H9 (cell line): ENCODE measurements at regions not wholly inside any gene's neighbourhood (a gene's known extent, or its start where the extent isn't known, plus 50 kb on each side); places are given as distances from the start of the nearest gene placed in this dataset.
"Not testable (repeated sequence)": the region's sequence is repeated elsewhere in the genome, so short reads cannot be mapped to it uniquely, and the experiment has no call there.

Experiments used
- DNase-seq: peaks from one replicate; pipeline ENCODE4 v3.0.0-alpha.2; 2017
- H2AFZ ChIP-seq: one replicate; pipeline ENCODE4 v1.6.1; 2013; ENCODE audit warnings: mild to moderate bottlenecking, low read length, control low read depth, moderate library complexity
- H2AK5ac ChIP-seq: 2 replicates; pipeline ENCODE4 v1.6.1; 2013; ENCODE audit warnings: low read length, control low read depth, mixed read lengths; ENCODE audit not compliant: insufficient read length
- H2BK120ac ChIP-seq: one replicate; pipeline ENCODE4 v1.6.1; 2013; ENCODE audit warnings: low read depth, mild to moderate bottlenecking, low read length, control low read depth, inconsistent platforms; ENCODE audit not compliant: poor library complexity, severe bottlenecking
- H2BK12ac ChIP-seq: 2 replicates; pipeline ENCODE4 v1.6.1; 2013; ENCODE audit warnings: low read length, control low read depth, mixed read lengths, low read depth; ENCODE audit not compliant: insufficient read length
- H2BK15ac ChIP-seq: 2 replicates; pipeline ENCODE4 v1.6.1; 2013; ENCODE audit warnings: low read depth, low read length, control low read depth
- H2BK20ac ChIP-seq: one replicate; pipeline ENCODE4 v1.6.1; 2013; ENCODE audit warnings: low read depth, mild to moderate bottlenecking, low read length, control low read depth, inconsistent platforms; ENCODE audit not compliant: poor library complexity, severe bottlenecking
- H2BK5ac ChIP-seq: 2 replicates; pipeline ENCODE4 v1.6.1; 2013; ENCODE audit warnings: low read length, control low read depth, mixed read lengths; ENCODE audit not compliant: insufficient read length
- H3K14ac ChIP-seq: 2 replicates; pipeline ENCODE4 v1.6.1; 2013; ENCODE audit warnings: low read length, control low read depth; ENCODE audit not compliant: insufficient read depth
- H3K18ac ChIP-seq: 2 replicates; pipeline ENCODE4 v1.6.1; 2013; ENCODE audit warnings: low read depth, mild to moderate bottlenecking, mixed read lengths, low read length, control low read depth; ENCODE audit not compliant: insufficient read length
- H3K23ac ChIP-seq: 2 replicates; pipeline ENCODE4 v1.6.1; 2013; ENCODE audit warnings: low read length, control low read depth, mixed read lengths, low read depth; ENCODE audit not compliant: insufficient read length
- H3K23me2 ChIP-seq: 2 replicates; pipeline ENCODE4 v1.6.1; 2013; ENCODE audit warnings: low read depth, mild to moderate bottlenecking, mixed read lengths, low read length, control low read depth; ENCODE audit not compliant: insufficient read length, poor library complexity, severe bottlenecking
- H3K27ac ChIP-seq: 2 replicates; pipeline ENCODE4 v1.5.1; 2013; ENCODE audit warnings: low read length, control low read depth, mixed read lengths, low read depth; ENCODE audit not compliant: insufficient read length
- H3K27me3 ChIP-seq: 2 replicates; pipeline ENCODE4 v1.6.1; 2013; ENCODE audit warnings: low read length, control low read depth, inconsistent platforms; ENCODE audit not compliant: insufficient read depth
- H3K4ac ChIP-seq: 2 replicates; pipeline ENCODE4 v1.6.1; 2013; ENCODE audit warnings: low read depth, mild to moderate bottlenecking, control low read depth, inconsistent platforms, low read length, moderate library complexity
- H3K4me1 ChIP-seq: 2 replicates; pipeline ENCODE4 v1.6.1; 2013; ENCODE audit warnings: low read length, control low read depth, inconsistent platforms; ENCODE audit not compliant: insufficient read depth
- H3K4me2 ChIP-seq: 2 replicates; pipeline ENCODE4 v1.6.1; 2013; ENCODE audit warnings: low read length, control low read depth, mixed read lengths; ENCODE audit not compliant: insufficient read length, insufficient read depth
- H3K56ac ChIP-seq: 2 replicates; pipeline ENCODE4 v1.6.1; 2013; ENCODE audit warnings: low read depth, mild to moderate bottlenecking, mixed read lengths, low read length, control low read depth; ENCODE audit not compliant: insufficient read length
- H3K79me1 ChIP-seq: 2 replicates; pipeline ENCODE4 v1.6.1; 2013; ENCODE audit warnings: low read depth, mild to moderate bottlenecking, moderate library complexity, low read length, control low read depth, inconsistent platforms; ENCODE audit not compliant: insufficient read depth, poor library complexity, severe bottlenecking
- H3K79me2 ChIP-seq: 2 replicates; pipeline ENCODE4 v1.6.1; 2013; ENCODE audit warnings: low read length, control low read depth, inconsistent platforms; ENCODE audit not compliant: insufficient read depth
- H3K9ac ChIP-seq: 2 replicates; pipeline ENCODE4 v1.6.1; 2013; ENCODE audit warnings: low read length, control low read depth, mixed read lengths; ENCODE audit not compliant: insufficient read length; ENCODE audit errors: extremely low read depth
- H3K9me3 ChIP-seq: one replicate; pipeline ENCODE4 v1.6.1; 2013; ENCODE audit warnings: low read depth, low read length, inconsistent platforms; ENCODE audit not compliant: control insufficient read depth
- H3T11ph ChIP-seq: one replicate; pipeline ENCODE4 v1.6.1; 2013; ENCODE audit warnings: mild to moderate bottlenecking, low read length, control low read depth, inconsistent platforms
- H4K20me1 ChIP-seq: one replicate; pipeline ENCODE4 v1.6.1; 2013; ENCODE audit not compliant: control insufficient read depth, insufficient read length, insufficient read depth
- H4K5ac ChIP-seq: 2 replicates; pipeline ENCODE4 v1.6.1; 2013; ENCODE audit warnings: low read depth, mild to moderate bottlenecking, mixed read lengths, low read length, control low read depth; ENCODE audit not compliant: insufficient read length
- H4K8ac ChIP-seq: replicated peaks from 2 replicates; pipeline ENCODE4 v1.6.1; 2013; ENCODE audit warnings: low read length, control low read depth, mixed read lengths, low read depth; ENCODE audit not compliant: insufficient read length
- H4K91ac ChIP-seq: 2 replicates; pipeline ENCODE4 v1.6.1; 2013; ENCODE audit warnings: low read depth, mild to moderate bottlenecking, moderate library complexity, mixed read lengths, low read length, control low read depth; ENCODE audit not compliant: insufficient read length
- H3K27ac Mint-ChIP-seq, 3 experiments: 2 replicates in 2 of 3; 3 replicates in 1 of 3; pipeline ENCODE4 v1.8.0; 2020 to 2021; ENCODE audit warnings: mixed read lengths in 3 of 3, mild to moderate bottlenecking in 1 of 3, moderate library complexity in 1 of 3
- H3K27me3 Mint-ChIP-seq: 2 replicates; pipeline ENCODE4 v1.8.0; 2021; ENCODE audit warnings: low read depth, mild to moderate bottlenecking, moderate library complexity, mixed read lengths
- H3K36me3 Mint-ChIP-seq, 3 experiments: 2 replicates in 2 of 3; 3 replicates in 1 of 3; pipeline ENCODE4 v1.8.0; 2020 to 2021; ENCODE audit warnings: low read depth in 3 of 3, mixed read lengths in 3 of 3; ENCODE audit not compliant: insufficient read depth in 1 of 3
- H3K4me1 Mint-ChIP-seq, 2 experiments: 2 replicates each; pipeline ENCODE4 v1.8.0; 2020; ENCODE audit warnings: mixed read lengths in 2 of 2
- H3K4me3 Mint-ChIP-seq, 2 experiments: 2 replicates in 1 of 2; 3 replicates in 1 of 2; pipeline ENCODE4 v1.8.0; 2020 to 2021; ENCODE audit warnings: mild to moderate bottlenecking in 2 of 2, mixed read lengths in 2 of 2, moderate library complexity in 1 of 2
- H3K9me3 Mint-ChIP-seq, 2 experiments: 2 replicates in 1 of 2; 3 replicates in 1 of 2; pipeline ENCODE4 v1.8.0; 2020; ENCODE audit warnings: mild to moderate bottlenecking in 2 of 2, mixed read lengths in 2 of 2, moderate library complexity in 1 of 2
- CTCF ChIP-seq: fragments of 200-600 bp; sonication (generic); conservative IDR thresholded peaks from 3 replicates; pipeline ENCODE4 v1.8.0; 2021; ENCODE audit warnings: antibody characterized with exemption, mild to moderate bottlenecking
- WGBS: extraction: QIAGEN DNeasy Blood & Tissue Kit; methylation state at CpG from one replicate; pipeline ENCODE4 v1.1.7; 2013; ENCODE audit warnings: missing lambda C conversion rate, low lambda C conversion rate, mixed read lengths; ENCODE audit not compliant: insufficient read length; ENCODE audit errors: extremely low coverage; 5-methylcytosine and 5-hydroxymethylcytosine counted together

- Histone ChIP-seq H2BK5ac (no peak overlapping the region), H3K27me3 (no peaks in the 10 kb centered on the region), H4K91ac (no peak overlapping the region), H3K4me1 (no peaks in the 10 kb centered on the region), H4K8ac (no peak overlapping the region), H2BK15ac (no peak overlapping the region), H3K9me3 (no peaks in the 10 kb centered on the region), H2AK5ac (no peak overlapping the region), H2AFZ (no peak overlapping the region), H3K56ac (no peak overlapping the region), H2BK12ac (no peak overlapping the region), H3K4me2 (no peak overlapping the region), H4K20me1 (no peaks in the 10 kb centered on the region), H3T11ph (no peak overlapping the region), H3K9ac (no peak overlapping the region), H3K79me2 (no peaks in the 10 kb centered on the region), H2BK120ac (no peak overlapping the region), H3K4ac (no peak overlapping the region), H2BK20ac (no peak overlapping the region), H4K5ac (no peak overlapping the region), H3K27ac (no peak overlapping the region), H3K18ac (no peak overlapping the region), H3K23me2 (no peaks in the 10 kb centered on the region), H3K79me1 (no peaks in the 10 kb centered on the region), H3K23ac (no peak overlapping the region), H3K14ac (no peak overlapping the region)
- DNase-seq: no peak
- H3K4me3 Mint-ChIP-seq: no peak overlapping the region
- H3K27me3 Mint-ChIP-seq: no peaks in the 10 kb centered on the region; the same call in none of the 2 replicates
- H3K27ac Mint-ChIP-seq: no peak overlapping the region
- peaks cover 42 to 52% of the 10 kb centered on the region in 2 experiments for H3K9me3 Mint-ChIP-seq
- peaks cover 22 to 53% (median 41%) of the 10 kb centered on the region in 3 experiments for H3K36me3 Mint-ChIP-seq
- H3K4me1 Mint-ChIP-seq: peaks cover 3 to 5% of the 10 kb centered on the region in 2 experiments; a peak in 3 of 4 replicates
- TF ChIP-seq CTCF: no peak
Measured at GRCh38 chr2:123614596-123614995, 410.5 kb upstream of the CNTNAP5 start.

- not testable (repeated sequence) for H3T11ph ChIP-seq, H3K4me1 Mint-ChIP-seq, H3K9ac ChIP-seq, H4K5ac ChIP-seq, H2BK20ac ChIP-seq, H2BK15ac ChIP-seq, H2AK5ac ChIP-seq, H3K23me2 ChIP-seq, H4K20me1 ChIP-seq, H4K91ac ChIP-seq, H3K27me3 ChIP-seq, DNase-seq, H3K9me3 ChIP-seq, H3K4me3 Mint-ChIP-seq, H3K27me3 Mint-ChIP-seq, H3K4me1 ChIP-seq, H3K14ac ChIP-seq, H2AFZ ChIP-seq, H3K4ac ChIP-seq, H3K23ac ChIP-seq, H3K27ac ChIP-seq, H3K56ac ChIP-seq, H3K27ac Mint-ChIP-seq, H2BK5ac ChIP-seq, H4K8ac ChIP-seq, H2BK120ac ChIP-seq, H3K4me2 ChIP-seq, H3K18ac ChIP-seq, H3K79me1 ChIP-seq, H2BK12ac ChIP-seq, H3K79me2 ChIP-seq
- no CpG with 5 or more reads among the region's 8 CpGs for WGBS
- Mint-ChIP-seq H3K36me3 (peaks cover 17 to 45% (median 38%) of the 10 kb centered on the region in 3 experiments), H3K9me3 (peaks cover 42 to 44% of the 10 kb centered on the region in 2 experiments)
Measured at GRCh38 chr2:123618642-123619041, 406.4 kb upstream of the CNTNAP5 start.
